CD4-positive, alpha-beta T cell treated with Interleukin-2 at 100 ng/mL for 4 hours (primary cell): ENCODE measurements at regions not wholly inside any gene's neighbourhood (a gene's known extent, or its start where the extent isn't known, plus 50 kb on each side); places are given as distances from the start of the nearest gene placed in this dataset.

Source experiments
- DNase-seq: peaks from one replicate; pipeline ENCODE4 v3.0.0-alpha.2; 2020; ENCODE audit warnings: low spot score

DNA sequence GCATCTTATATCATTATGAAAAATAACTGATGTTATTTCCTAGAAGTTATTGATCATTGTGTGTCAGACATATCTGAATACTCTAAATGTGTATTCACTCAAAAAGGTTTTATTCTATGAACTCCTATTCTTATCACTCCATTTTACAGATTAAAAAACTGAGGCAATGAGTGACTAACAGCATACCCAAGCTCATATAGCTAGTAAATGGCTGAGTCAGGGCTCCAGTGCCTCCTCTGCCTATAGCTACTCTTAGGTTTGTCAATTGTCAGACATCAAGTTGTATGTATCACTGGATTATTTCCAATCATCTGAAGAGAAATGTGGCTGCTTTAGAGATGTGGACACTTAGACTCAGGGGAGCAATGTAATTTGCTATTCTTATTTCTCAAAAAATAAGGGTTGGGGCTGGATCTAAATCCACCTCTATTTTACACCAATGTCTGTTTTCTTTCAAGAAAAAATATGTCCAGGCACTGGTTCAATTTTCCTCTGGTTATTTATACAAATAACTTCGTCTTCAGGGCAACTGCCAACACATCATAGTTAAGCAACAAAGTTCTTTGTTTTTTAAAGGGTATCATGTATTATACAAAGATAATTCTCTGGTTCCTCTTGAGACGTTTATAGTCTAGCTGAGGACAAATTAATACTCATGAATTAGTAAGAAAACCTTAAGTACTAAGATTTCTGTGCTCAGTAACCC, 328.9 kb upstream of the MAF start:
- no peak for DNase-seq

- no peak for DNase-seq
Observed at GRCh38 chr16:79928142-79928873, 327.8 kb upstream of the MAF start.

GRCh38 chr16:79926451-79927205, 326.1 kb upstream of the MAF start:
- no peak for DNase-seq

GRCh38 chr16:79923431-79923830, 322.9 kb upstream of the MAF start:
- no peak for DNase-seq

- DNase-seq, result no peak
Observed at GRCh38 chr16:79920685-79921084, 320.1 kb upstream of the MAF start.

GRCh38 chr16:79918916-79919315, 318.4 kb upstream of the MAF start:
- no peak for DNase-seq

DNA sequence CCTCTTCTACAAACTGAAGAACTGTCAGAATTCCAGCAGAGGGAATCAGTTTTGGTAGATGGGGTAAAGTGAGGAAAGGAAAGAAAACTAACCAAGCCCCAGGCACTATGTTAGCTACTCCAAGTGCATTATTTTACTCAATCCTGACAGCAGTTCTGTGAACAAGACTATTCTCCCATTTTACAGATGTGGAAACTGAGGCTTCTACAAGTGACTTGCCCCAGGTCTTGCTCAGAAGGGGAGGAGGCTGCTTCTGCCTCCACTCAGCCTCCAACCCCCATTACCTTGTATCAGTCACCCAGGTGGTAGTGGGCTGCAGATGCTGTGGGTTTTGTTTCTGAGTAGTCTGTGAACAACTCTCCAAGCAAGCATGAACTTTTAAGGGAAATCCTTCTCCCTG, 315.2 kb upstream of the MAF start:
- no peak for DNase-seq

GRCh38 chr16:79914961-79915720, 314.6 kb upstream of the MAF start:
- no peak for DNase-seq

GRCh38 chr16:79912592-79913310, 312.2 kb upstream of the MAF start:
- DNase-seq, result no peak

DNA sequence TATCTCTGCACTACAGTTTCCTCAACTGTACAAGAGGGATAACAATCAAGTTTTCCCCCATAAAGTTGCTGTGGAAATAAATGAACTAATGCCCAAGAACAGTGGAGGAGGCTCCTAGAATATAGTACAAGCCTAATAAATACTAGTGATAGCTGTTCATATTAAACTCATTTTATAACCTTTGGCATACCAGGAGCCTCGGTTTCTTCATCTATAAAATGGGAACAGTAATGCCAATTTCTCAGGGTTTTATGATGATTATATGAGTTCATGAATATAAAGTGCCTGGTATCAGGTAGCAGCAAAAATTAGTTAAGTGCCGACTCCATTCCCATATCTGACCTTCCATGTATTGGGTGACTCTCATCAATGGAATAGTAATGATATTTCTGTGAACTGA, 311.1 kb upstream of the MAF start:
- DNase-seq, result no peak

DNA sequence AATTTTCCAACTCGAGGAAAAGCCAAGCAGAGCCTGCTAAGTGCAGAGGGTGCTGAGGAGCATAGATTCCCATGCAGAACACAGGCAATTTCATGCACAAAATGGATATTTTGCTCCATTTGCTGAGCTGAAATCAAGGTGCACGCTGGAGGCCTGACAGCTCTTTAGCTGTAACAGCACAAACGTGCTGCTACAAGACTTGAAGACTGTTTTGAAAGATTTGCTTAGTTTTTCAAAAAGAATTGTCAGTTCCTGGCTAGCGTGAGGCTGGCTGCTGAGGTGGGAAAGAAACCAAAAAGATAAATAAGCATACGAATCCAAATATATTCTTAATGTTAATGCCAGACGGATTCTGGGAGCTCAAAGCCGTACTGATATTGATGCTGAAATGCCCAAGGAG, 309.0 kb upstream of the MAF start:
- no peak for DNase-seq

GRCh38 chr16:79903471-79903870, 302.9 kb upstream of the MAF start:
- DNase-seq, result no peak

DNA sequence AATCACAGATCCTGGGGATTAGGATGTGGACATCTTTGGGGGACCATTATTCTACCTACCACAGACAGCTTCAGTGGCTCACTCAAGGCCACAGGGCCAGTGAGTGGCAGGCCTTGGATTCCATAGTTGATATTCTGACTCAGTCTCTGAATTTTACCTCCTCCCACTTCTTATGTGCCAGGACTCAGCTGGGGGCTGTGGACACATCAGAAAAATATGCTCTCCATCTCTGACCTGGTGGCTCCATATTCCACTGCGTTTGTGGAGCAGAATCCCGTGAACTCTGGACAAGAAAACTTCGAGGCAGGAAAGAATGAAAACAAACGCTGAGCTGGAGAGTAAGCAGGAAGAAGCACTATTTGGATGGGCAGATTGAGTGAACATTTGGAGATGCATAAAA, 301.8 kb upstream of the MAF start:
- no peak for DNase-seq

- no peak for DNase-seq
Observed at GRCh38 chr16:79901522-79901921, 301.0 kb upstream of the MAF start.

DNA sequence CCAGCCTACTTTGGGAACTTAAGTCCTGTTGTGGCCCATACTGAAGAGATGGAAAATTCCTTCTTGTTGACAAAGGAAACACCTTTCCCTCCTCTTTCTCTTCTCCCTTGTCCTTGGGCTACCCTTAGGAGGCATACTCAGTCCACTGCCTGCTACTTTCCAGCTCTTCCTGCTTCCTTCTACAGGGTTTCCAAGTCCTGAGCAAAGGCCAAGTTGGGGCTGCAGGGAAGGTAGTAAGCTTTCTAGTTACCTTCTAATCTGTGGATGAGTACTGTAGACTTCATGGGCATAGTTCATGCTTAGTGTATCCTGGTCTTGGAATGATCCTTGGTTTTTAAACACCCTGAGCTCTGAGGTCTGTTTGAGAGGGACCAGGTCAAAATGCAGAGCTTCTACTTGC, 299.2 kb upstream of the MAF start:
- DNase-seq, result no peak

- no peak for DNase-seq
Observed at GRCh38 chr16:79899316-79899715, 298.8 kb upstream of the MAF start.

DNA sequence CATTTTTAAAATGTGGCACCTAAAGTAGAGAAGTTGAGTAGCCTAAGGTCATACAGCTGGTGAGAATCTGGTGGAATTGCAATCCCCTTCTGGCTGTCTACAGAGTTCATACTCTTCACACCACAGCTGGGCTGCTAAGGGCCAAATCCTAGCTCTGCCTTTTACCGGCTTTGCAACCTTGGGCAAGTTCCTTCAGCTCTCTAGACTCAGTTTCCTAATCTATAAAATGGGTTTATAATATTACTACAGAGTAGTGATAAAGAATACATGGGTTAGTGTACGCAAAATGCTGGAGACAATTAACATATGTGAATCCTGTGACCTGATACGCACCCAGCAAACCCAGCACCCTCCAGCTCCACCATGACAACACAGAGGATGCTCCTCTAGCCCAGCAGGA, 298.2 kb upstream of the MAF start:
- DNase-seq, result no peak

GRCh38 chr16:79897453-79898146, 297.1 kb upstream of the MAF start:
- no peak for DNase-seq

DNA sequence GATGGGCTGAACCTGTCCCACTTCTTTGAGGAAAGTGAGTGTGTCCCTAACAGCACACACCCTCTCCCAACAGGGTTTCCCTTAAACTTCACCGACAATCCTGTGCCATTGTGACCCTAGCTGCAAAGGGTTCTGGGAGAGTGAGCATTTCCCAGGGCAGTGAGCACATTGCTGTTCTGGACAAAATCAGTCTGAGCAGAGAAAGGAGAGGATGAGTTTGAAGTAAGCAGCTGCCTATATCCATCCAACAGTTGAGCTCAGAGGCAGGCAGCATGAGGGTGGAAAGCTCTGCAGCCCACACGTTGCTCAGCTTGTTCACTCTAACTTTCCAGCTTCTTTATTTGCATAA, 296.5 kb upstream of the MAF start:
- no peak for DNase-seq

DNA sequence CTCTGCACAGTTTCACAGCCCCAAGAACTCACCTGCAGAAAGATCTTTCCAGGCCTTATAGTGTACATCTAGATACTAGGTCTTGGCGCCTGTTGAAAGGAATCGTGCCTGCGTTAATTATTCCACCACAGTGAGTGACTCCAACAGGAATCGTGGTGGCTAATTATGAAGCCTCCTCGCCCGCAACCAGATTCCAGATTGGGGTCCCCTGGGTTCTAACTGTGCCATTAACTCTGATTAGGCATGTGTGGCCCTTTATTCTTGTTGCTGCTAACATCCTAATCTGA, 295.3 kb upstream of the MAF start:
- DNase-seq, result no peak
